IPS-NIHi7 (cell line): ENCODE measurements at regions not wholly inside any gene's neighbourhood (a gene's known extent, or its start where the extent isn't known, plus 50 kb on each side); places are given as distances from the start of the nearest gene placed in this dataset.
"Not testable (repeated sequence)": the region's sequence is repeated elsewhere in the genome, so short reads cannot be mapped to it uniquely, and the experiment has no call there.

Experiments used
- DNase-seq: peaks from one replicate; pipeline ENCODE4 v3.0.0; 2012; ENCODE audit warnings: mixed read lengths; ENCODE audit errors: extremely low spot score

- no peak for DNase-seq
Observed at GRCh38 chr9:99628285-99628684, 193.4 kb upstream of the NR4A3 start.

- DNase-seq, result no peak
Observed at GRCh38 chr9:99628849-99629620, 192.7 kb upstream of the NR4A3 start.

GRCh38 chr9:99632349-99633038 lies 189.2 kb upstream of the NR4A3 start:
- no peak for DNase-seq

- no peak for DNase-seq
Observed at GRCh38 chr9:99633265-99633664, 188.4 kb upstream of the NR4A3 start.

- no peak for DNase-seq
Observed at GRCh38 chr9:99634186-99634585, 187.5 kb upstream of the NR4A3 start.

GRCh38 chr9:99635032-99635431 lies 186.7 kb upstream of the NR4A3 start:
- no peak for DNase-seq

- DNase-seq, result no peak
Observed at GRCh38 chr9:99637641-99638040, 184.0 kb upstream of the NR4A3 start.

- no peak for DNase-seq
Observed at GRCh38 chr9:99638971-99639370, 182.7 kb upstream of the NR4A3 start.

GRCh38 chr9:99647604-99648003 lies 174.1 kb upstream of the NR4A3 start:
- DNase-seq, result no peak

- DNase-seq, result no peak
Observed at GRCh38 chr9:99650187-99650874, 171.4 kb upstream of the NR4A3 start.

GRCh38 chr9:99660191-99660636 lies 161.5 kb upstream of the NR4A3 start:
- no peak for DNase-seq

- DNase-seq, result no peak
Observed at GRCh38 chr9:99663297-99663696, 158.4 kb upstream of the NR4A3 start.

- DNase-seq, result no peak
Observed at GRCh38 chr9:99663856-99664255, 157.8 kb upstream of the NR4A3 start.

GRCh38 chr9:99666571-99666970 lies 155.1 kb upstream of the NR4A3 start:
- no peak for DNase-seq

GRCh38 chr9:99670886-99671285 lies 150.8 kb upstream of the NR4A3 start:
- DNase-seq, result not testable (repeated sequence)

GRCh38 chr9:99677281-99677680 lies 144.4 kb upstream of the NR4A3 start:
- no peak for DNase-seq

GRCh38 chr9:99678566-99678965 lies 143.1 kb upstream of the NR4A3 start:
- no peak for DNase-seq

GRCh38 chr9:99680191-99680590 lies 141.5 kb upstream of the NR4A3 start:
- DNase-seq, result no peak

GRCh38 chr9:99681113-99681512 lies 140.6 kb upstream of the NR4A3 start:
- DNase-seq, result no peak

- no peak for DNase-seq
Observed at GRCh38 chr9:99682378-99682777, 139.3 kb upstream of the NR4A3 start.

GRCh38 chr9:99682870-99683269 lies 138.8 kb upstream of the NR4A3 start:
- DNase-seq, result no peak

- no peak for DNase-seq
Observed at GRCh38 chr9:99690573-99690972, 131.1 kb upstream of the NR4A3 start.

GRCh38 chr9:99693888-99694287 lies 127.8 kb upstream of the NR4A3 start:
- DNase-seq, result no peak
